Chondrocyte (in vitro differentiated cells): ENCODE measurements at regions not wholly inside any gene's neighbourhood (a gene's known extent, or its start where the extent isn't known, plus 50 kb on each side); places are given as distances from the start of the nearest gene placed in this dataset.
A peak's percentile ranks its signal among the peaks of the same experiment; 100 is the strongest.

Source experiments
- DNase-seq: peaks from one replicate; pipeline ENCODE4 v3.0.0; 2021; ENCODE audit warnings: mixed read lengths, low spot score
- H3K27ac Mint-ChIP-seq: one replicate; pipeline ENCODE4 v1.8.0; 2021; ENCODE audit warnings: mild to moderate bottlenecking, moderate library complexity, mixed read lengths; ENCODE audit not compliant: unreplicated experiment
- H3K27me3 Mint-ChIP-seq: 2 replicates; pipeline ENCODE4 v1.8.0; 2021; ENCODE audit warnings: low read depth, mixed read lengths
- H3K36me3 Mint-ChIP-seq: 2 replicates; pipeline ENCODE4 v1.8.0; 2021; ENCODE audit warnings: low read depth, mixed read lengths
- H3K4me1 Mint-ChIP-seq: 2 replicates; pipeline ENCODE4 v1.8.0; 2021; ENCODE audit warnings: low read depth, mild to moderate bottlenecking, mixed read lengths
- H3K4me3 Mint-ChIP-seq: one replicate; pipeline ENCODE4 v1.8.0; 2021; ENCODE audit warnings: mild to moderate bottlenecking, moderate library complexity, mixed read lengths; ENCODE audit not compliant: unreplicated experiment
- H3K9me3 Mint-ChIP-seq: 2 replicates; pipeline ENCODE4 v1.8.0; 2021; ENCODE audit warnings: low read depth, mixed read lengths
- CTCF ChIP-seq: fragments of 200-600 bp; sonication (generic); IDR thresholded peaks from 2 replicates; pipeline ENCODE4 v1.5.0; 2021; ENCODE audit warnings: antibody characterized with exemption, mild to moderate bottlenecking, moderate library complexity

DNA sequence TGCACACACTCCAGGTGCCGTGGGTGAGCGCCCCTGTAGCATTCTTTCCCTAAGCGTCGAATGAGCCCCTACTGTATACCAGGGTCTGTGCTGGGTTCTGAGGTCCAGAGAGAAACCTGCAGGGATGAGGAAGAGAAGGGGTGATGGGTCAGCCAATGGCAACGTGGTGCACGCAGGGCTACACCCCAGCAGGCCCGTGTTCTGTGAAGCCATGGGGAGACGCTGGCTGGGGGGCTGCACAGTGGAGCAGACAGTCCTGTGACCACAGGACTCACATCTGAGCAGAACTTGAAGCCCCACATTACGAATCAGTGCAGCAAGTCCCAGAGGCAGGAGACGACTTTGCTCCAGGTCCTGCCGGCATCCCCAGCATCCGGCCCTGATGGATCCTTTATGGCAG lies 1481.4 kb downstream of the BRD1 start:
- Mint-ChIP-seq H3K27me3 (peaks cover 5% of the 10 kb centered on the region), H3K9me3 (no peaks in the 10 kb centered on the region), H3K4me3 (no peak overlapping the region), H3K27ac (no peak overlapping the region), H3K4me1 (peaks cover 9% of the 10 kb centered on the region), H3K36me3 (no peaks in the 10 kb centered on the region)
- TF ChIP-seq CTCF, result no peak
- DNase-seq, result peak; percentile 47

- Mint-ChIP-seq H3K27ac (no peak overlapping the region), H3K27me3 (peaks cover 6% of the 10 kb centered on the region), H3K4me3 (no peak overlapping the region), H3K9me3 (no peaks in the 10 kb centered on the region), H3K4me1 (peaks cover 12% of the 10 kb centered on the region), H3K36me3 (no peaks in the 10 kb centered on the region)
- no peak for TF ChIP-seq CTCF
- DNase-seq, result peak; percentile 68
These were observed 1482.0 kb downstream of the BRD1 start for GRCh38 chr22:48345631-48346030.

GRCh38 chr22:48343461-48343860 lies 1484.2 kb downstream of the BRD1 start:
- peaks cover 12% of the 10 kb centered on the region for H3K4me1 Mint-ChIP-seq
- no peak overlapping the region for H3K4me3 Mint-ChIP-seq
- no peaks in the 10 kb centered on the region for H3K36me3 Mint-ChIP-seq
- DNase-seq, result no peak
- H3K9me3 Mint-ChIP-seq, result no peaks in the 10 kb centered on the region
- H3K27me3 Mint-ChIP-seq, result peaks cover 10% of the 10 kb centered on the region
- TF ChIP-seq CTCF, result no peak
- no peak overlapping the region for H3K27ac Mint-ChIP-seq

DNA sequence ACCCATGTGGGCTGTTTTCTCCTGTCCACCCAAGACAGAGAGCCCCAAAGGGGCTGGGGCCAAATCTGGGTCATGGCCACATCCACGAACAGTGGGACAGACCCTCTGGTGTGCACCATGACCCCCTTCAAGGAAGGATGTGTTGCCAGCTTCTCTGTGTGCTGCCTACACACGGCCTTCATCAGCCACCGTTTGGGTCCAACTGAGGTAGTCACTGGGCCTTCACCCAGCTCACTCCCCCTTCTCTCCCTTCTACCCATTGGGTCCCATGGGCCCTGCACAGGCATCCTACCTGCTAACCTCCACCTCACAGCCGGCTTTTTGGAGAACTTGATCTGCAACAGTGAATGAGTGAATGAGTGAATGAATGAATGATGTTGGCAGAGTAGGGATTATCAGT lies 1484.9 kb downstream of the BRD1 start:
- Mint-ChIP-seq H3K27me3 (peaks cover 13% of the 10 kb centered on the region), H3K9me3 (no peaks in the 10 kb centered on the region), H3K36me3 (peaks cover 1% of the 10 kb centered on the region), H3K4me3 (no peak overlapping the region), H3K27ac (no peak overlapping the region), H3K4me1 (peaks cover 12% of the 10 kb centered on the region)
- DNase-seq, result peak; percentile 55
- no peak for TF ChIP-seq CTCF

DNA sequence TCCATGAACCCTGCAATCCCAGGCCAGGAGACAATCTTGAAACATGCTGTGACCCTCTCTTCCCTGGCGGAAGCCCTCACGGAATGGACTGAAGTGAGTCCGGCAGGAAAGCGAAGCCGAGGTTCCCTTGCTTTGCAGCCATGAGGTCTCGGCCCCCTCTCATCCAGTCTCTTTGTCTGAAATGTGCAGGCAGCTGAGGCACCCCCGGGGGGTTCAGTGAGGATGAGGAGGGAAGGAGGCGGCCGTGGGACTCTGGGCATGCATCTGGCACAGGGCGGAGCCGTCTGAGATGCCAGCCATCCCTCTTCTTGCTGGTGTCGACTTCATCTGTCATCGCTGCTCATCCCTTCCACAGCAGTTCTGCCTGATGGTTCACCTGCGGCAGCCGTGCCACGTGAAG lies 1485.7 kb downstream of the BRD1 start:
- peaks cover 1% of the 10 kb centered on the region for H3K36me3 Mint-ChIP-seq
- no peak for TF ChIP-seq CTCF
- no peaks in the 10 kb centered on the region for H3K9me3 Mint-ChIP-seq
- no peak overlapping the region for H3K27ac Mint-ChIP-seq
- peaks cover 7% of the 10 kb centered on the region for H3K4me1 Mint-ChIP-seq
- H3K27me3 Mint-ChIP-seq, result peaks cover 13% of the 10 kb centered on the region
- no peak overlapping the region for H3K4me3 Mint-ChIP-seq
- peak; percentile 79 for DNase-seq
